IMR-90 (cell line): ENCODE measurements at regions not wholly inside any gene's neighbourhood (a gene's known extent, or its start where the extent isn't known, plus 50 kb on each side); places are given as distances from the start of the nearest gene placed in this dataset.

Experiments used
- ATAC-seq: fragments of 200-7000 bp; cut with Tn5 transposase; 2 replicates; pipeline ENCODE4 v1.9.1; 2020; ENCODE audit warnings: low read depth, mild to moderate bottlenecking, moderate library complexity
- BruUV-seq: library from RNA; stranded (reverse); fragments of 400-500 nt; replicated peaks from 2 replicates; lab custom pipeline; 2021; lab: Mats Ljungman, UMichigan
- CTCF ChIA-PET: fragments of 300-600 bp; formaldehyde crosslinking; extraction: SDS; loops from one replicate; lab custom pipeline; 2021; ENCODE audit warnings: antibody characterized with exemption; lab: Yijun Ruan, JAX
- POLR2A ChIA-PET: fragments of 300-600 bp; sonication (Branson Sonifier 250); formaldehyde crosslinking; loops from one replicate; lab custom pipeline; 2022; ENCODE audit warnings: antibody characterized with exemption; ENCODE audit not compliant: unreplicated experiment; lab: Charles Lee
- DNase-seq: peaks from one replicate; pipeline ENCODE4 v3.0.0; 2013
- H2AFZ ChIP-seq: replicated peaks from 2 replicates; pipeline ENCODE3; 2013; ENCODE audit warnings: low read length, mild to moderate bottlenecking; ENCODE audit not compliant: poor library complexity
- H2AK5ac ChIP-seq: 2 replicates; pipeline ENCODE4 v1.6.1; 2013; ENCODE audit warnings: low read depth, low read length, inconsistent platforms
- H2AK9ac ChIP-seq: replicated peaks from 2 replicates; pipeline ENCODE3; 2013; ENCODE audit warnings: mild to moderate bottlenecking, low read depth, low read length, moderate library complexity; ENCODE audit not compliant: poor library complexity
- H2BK120ac ChIP-seq: 2 replicates; pipeline ENCODE4 v1.6.1; 2013; ENCODE audit warnings: low read depth, low read length, inconsistent platforms
- H2BK15ac ChIP-seq: 3 replicates; pipeline ENCODE4 v1.6.1; 2013; ENCODE audit warnings: low read depth, low read length, inconsistent platforms
- H2BK20ac ChIP-seq: 2 replicates; pipeline ENCODE4 v1.6.1; 2013; ENCODE audit warnings: low read depth, mild to moderate bottlenecking, inconsistent platforms, low read length, moderate library complexity
- H2BK5ac ChIP-seq: 2 replicates; pipeline ENCODE4 v1.6.1; 2013; ENCODE audit warnings: mild to moderate bottlenecking, low read depth, low read length, inconsistent platforms; ENCODE audit not compliant: poor library complexity, severe bottlenecking
- H3K14ac ChIP-seq: replicated peaks from 2 replicates; pipeline ENCODE4 v1.6.1; 2013; ENCODE audit warnings: low read depth, low read length, inconsistent platforms
- H3K18ac ChIP-seq: 2 replicates; pipeline ENCODE4 v1.6.1; 2013; ENCODE audit warnings: low read depth, low read length, control low read depth
- H3K23ac ChIP-seq: 2 replicates; pipeline ENCODE4 v1.6.1; 2013; ENCODE audit warnings: low read depth, low read length, inconsistent platforms
- H3K27ac ChIP-seq: 2 replicates; pipeline ENCODE4 v1.5.1; 2013; ENCODE audit warnings: mild to moderate bottlenecking, control low read depth, low read length; ENCODE audit not compliant: insufficient read depth
- H3K27me3 ChIP-seq: 2 replicates; pipeline ENCODE4 v1.6.1; 2013; ENCODE audit warnings: low read length; ENCODE audit not compliant: control insufficient read depth, insufficient read depth
- H3K36me3 ChIP-seq: 2 replicates; pipeline ENCODE4 v1.6.1; 2013; ENCODE audit warnings: low read length, mixed read lengths; ENCODE audit not compliant: control insufficient read depth, insufficient read depth
- H3K4ac ChIP-seq: 2 replicates; pipeline ENCODE4 v1.6.1; 2013; ENCODE audit warnings: low read depth, low read length, inconsistent platforms
- H3K4me1 ChIP-seq: 2 replicates; pipeline ENCODE4 v1.6.1; 2013; ENCODE audit warnings: low read length, mixed read lengths; ENCODE audit not compliant: control insufficient read depth, insufficient read depth
- H3K4me2 ChIP-seq: 2 replicates; pipeline ENCODE4 v1.6.1; 2013; ENCODE audit warnings: low read depth, mild to moderate bottlenecking, control low read depth, low read length, moderate library complexity
- H3K4me3 ChIP-seq: 2 replicates; pipeline ENCODE4 v1.5.1; 2013; ENCODE audit warnings: low read depth, mild to moderate bottlenecking, control low read depth, low read length, moderate library complexity; ENCODE audit not compliant: insufficient read depth
- H3K56ac ChIP-seq: 2 replicates; pipeline ENCODE4 v1.6.1; 2013; ENCODE audit warnings: low read length, inconsistent platforms; ENCODE audit not compliant: insufficient read depth; ENCODE audit errors: extremely low read depth
- H3K79me1 ChIP-seq, 2 experiments: 2 replicates each; pipeline ENCODE4 v1.6.1; 2013; ENCODE audit warnings: low read length in 2 of 2, inconsistent platforms in 1 of 2, low read depth in 1 of 2
- H3K9ac ChIP-seq: 2 replicates; pipeline ENCODE4 v1.6.1; 2013; ENCODE audit warnings: low read depth, low read length, control low read depth
- H3K9me1 ChIP-seq: 2 replicates; pipeline ENCODE4 v1.6.1; 2013; ENCODE audit warnings: low read length, inconsistent platforms; ENCODE audit not compliant: insufficient read depth
- H3K9me3 ChIP-seq: 2 replicates; pipeline ENCODE4 v1.6.1; 2013; ENCODE audit warnings: low read length; ENCODE audit not compliant: control insufficient read depth, insufficient read depth
- H4K20me1 ChIP-seq: 2 replicates; pipeline ENCODE4 v1.6.1; 2013; ENCODE audit warnings: low read length, inconsistent platforms; ENCODE audit not compliant: insufficient read depth
- H4K5ac ChIP-seq: 2 replicates; pipeline ENCODE4 v1.6.1; 2013; ENCODE audit warnings: mild to moderate bottlenecking, low read depth, low read length, control low read depth
- H4K8ac ChIP-seq, 2 experiments: 2 replicates each; pipeline ENCODE4 v1.6.1; 2013; ENCODE audit warnings: low read depth in 2 of 2, low read length in 2 of 2, control low read depth in 1 of 2, inconsistent platforms in 1 of 2
- H4K91ac ChIP-seq: 2 replicates; pipeline ENCODE4 v1.6.1; 2013; ENCODE audit warnings: low read depth, low read length, inconsistent platforms; ENCODE audit not compliant: insufficient read depth
- CHD1 ChIP-seq: IDR thresholded peaks from 2 replicates; pipeline ENCODE4 v1.6.1; 2012; ENCODE audit warnings: low read depth, low read length, improper control_type of control experiment
- FOS ChIP-seq: fragments of 150-350 bp; IDR thresholded peaks from 2 replicates; pipeline ENCODE4 v1.6.1; 2016; ENCODE audit warnings: low read depth, low read length
- MAFK ChIP-seq: IDR thresholded peaks from 2 replicates; pipeline ENCODE4 v1.6.1; 2012; ENCODE audit warnings: low read depth, low read length, improper control_type of control experiment
- MAZ ChIP-seq: IDR thresholded peaks from 2 replicates; pipeline ENCODE4 v1.6.1; 2012; ENCODE audit warnings: low read depth, mild to moderate bottlenecking, low read length, improper control_type of control experiment, moderate library complexity, borderline replicate concordance
- MXI1 ChIP-seq: IDR thresholded peaks from 2 replicates; pipeline ENCODE4 v1.6.1; 2012; ENCODE audit warnings: low read depth, mild to moderate bottlenecking, low read length, moderate library complexity, borderline replicate concordance
- RFX5 ChIP-seq: IDR thresholded peaks from 2 replicates; pipeline ENCODE4 v1.8.0; 2012; ENCODE audit warnings: low read depth, mild to moderate bottlenecking, low read length, moderate library complexity
- WGBS, 2 experiments: methylation state at CpG; one replicate each; pipeline versions ENCODE4 v1.1.5 to v1.1.7; 2013; ENCODE audit warnings: missing lambda C conversion rate in 2 of 2; ENCODE audit not compliant: insufficient read length in 1 of 2; ENCODE audit errors: extremely low coverage in 2 of 2; 5-methylcytosine and 5-hydroxymethylcytosine counted together
- dilution Hi-C: fragments of 300-500 bp; cut with HindIII; formaldehyde crosslinking; loops from one replicate; pipeline ENCODE4 v1.14.3; 2018; ENCODE audit warnings: low sequenced_read_pairs; ENCODE audit not compliant: unreplicated experiment
- in situ Hi-C: fragments of 300-500 bp; cut with MboI; formaldehyde crosslinking; loops from 3 replicates; pipeline ENCODE4 v1.14.3; 2019; ENCODE audit warnings: low sequenced_read_pairs, inconsistent platforms, mixed read lengths
- intact Hi-C: fragments of 100-400 bp; cut with micrococcal nuclease; formaldehyde crosslinking; loops from 2 replicates; pipeline ENCODE4 v1.10.0; 2022
- TF ChIP-seq, protein P1 (sequence below): fragments of 150-350 bp; IDR thresholded peaks from 2 replicates; pipeline ENCODE4 v1.6.1; 2017; ENCODE audit warnings: mild to moderate bottlenecking, antibody characterized with exemption, low read length, low read depth
- TF ChIP-seq, protein P2 (sequence below): fragments of 150-350 bp; IDR thresholded peaks from 2 replicates; pipeline ENCODE4 v1.6.1; 2016; ENCODE audit warnings: low read depth, mild to moderate bottlenecking, low read length, moderate library complexity, borderline replicate concordance

DNA sequence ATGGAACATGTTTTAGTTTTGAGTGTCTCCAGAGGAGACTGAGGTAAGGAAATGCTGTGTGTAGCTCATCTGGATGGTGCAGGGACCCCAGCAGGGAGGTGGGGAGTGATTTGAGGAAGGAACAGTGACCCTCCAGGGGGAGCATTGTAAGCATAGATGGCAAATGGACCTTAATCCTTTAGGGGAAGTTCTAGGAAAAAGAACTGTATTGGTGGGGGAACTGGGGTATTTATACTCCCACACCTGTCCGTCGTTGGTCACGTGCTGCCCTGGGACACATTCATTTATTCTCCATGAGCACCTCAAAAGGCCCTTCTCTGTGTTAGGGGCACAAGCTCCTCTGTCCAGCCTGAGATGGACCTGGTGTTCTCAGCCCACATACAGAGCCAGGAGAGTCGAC, 233.9 kb upstream of the HDAC4 start:
- dilution Hi-C loops (no loop called here), intact Hi-C loops (no loop called here), in situ Hi-C loops (no loop called here)
- Histone ChIP-seq H3K27ac (no peak overlapping the region), H3K4me1 (no peaks in the 10 kb centered on the region), H3K9ac (no peak overlapping the region), H2AK5ac (no peak overlapping the region), H3K9me3 (peaks cover 14% of the 10 kb centered on the region), H3K79me1 (no peaks in the 10 kb centered on the region), H3K14ac (no peak overlapping the region), H4K8ac (no peak overlapping the region), H4K20me1 (no peaks in the 10 kb centered on the region), H3K4me3 (no peak overlapping the region), H3K56ac (no peak overlapping the region), H2BK120ac (no peak overlapping the region), H4K5ac (no peak overlapping the region), H3K27me3 (no peaks in the 10 kb centered on the region), H2AFZ (no peak overlapping the region), H3K4me2 (no peak overlapping the region), H2BK20ac (no peak overlapping the region), H2AK9ac (no peak overlapping the region), H3K9me1 (no peaks in the 10 kb centered on the region), H2BK5ac (no peak overlapping the region), H3K23ac (no peak overlapping the region), H3K36me3 (no peaks in the 10 kb centered on the region), H3K4ac (no peak overlapping the region), H2BK15ac (no peak overlapping the region), H3K18ac (no peak overlapping the region), H4K91ac (no peak overlapping the region)
- ATAC-seq (no peak), DNase-seq (no peak)
- no CpG with 5 or more reads among the region's 4 CpGs for WGBS, 2 experiments
- no TSS peak for BruUV-seq
- ChIA-PET POLR2A (no interaction called here), CTCF (no interaction called here)
- TF ChIP-seq, protein P1, sequence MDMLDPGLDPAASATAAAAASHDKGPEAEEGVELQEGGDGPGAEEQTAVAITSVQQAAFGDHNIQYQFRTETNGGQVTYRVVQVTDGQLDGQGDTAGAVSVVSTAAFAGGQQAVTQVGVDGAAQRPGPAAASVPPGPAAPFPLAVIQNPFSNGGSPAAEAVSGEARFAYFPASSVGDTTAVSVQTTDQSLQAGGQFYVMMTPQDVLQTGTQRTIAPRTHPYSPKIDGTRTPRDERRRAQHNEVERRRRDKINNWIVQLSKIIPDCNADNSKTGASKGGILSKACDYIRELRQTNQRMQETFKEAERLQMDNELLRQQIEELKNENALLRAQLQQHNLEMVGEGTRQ: no peak
- no peak for TF ChIP-seq FOS
- TF ChIP-seq MXI1: no peak
- TF ChIP-seq MAFK: no peak
- TF ChIP-seq, protein P2, sequence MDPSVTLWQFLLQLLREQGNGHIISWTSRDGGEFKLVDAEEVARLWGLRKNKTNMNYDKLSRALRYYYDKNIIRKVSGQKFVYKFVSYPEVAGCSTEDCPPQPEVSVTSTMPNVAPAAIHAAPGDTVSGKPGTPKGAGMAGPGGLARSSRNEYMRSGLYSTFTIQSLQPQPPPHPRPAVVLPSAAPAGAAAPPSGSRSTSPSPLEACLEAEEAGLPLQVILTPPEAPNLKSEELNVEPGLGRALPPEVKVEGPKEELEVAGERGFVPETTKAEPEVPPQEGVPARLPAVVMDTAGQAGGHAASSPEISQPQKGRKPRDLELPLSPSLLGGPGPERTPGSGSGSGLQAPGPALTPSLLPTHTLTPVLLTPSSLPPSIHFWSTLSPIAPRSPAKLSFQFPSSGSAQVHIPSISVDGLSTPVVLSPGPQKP: no peak
- TF ChIP-seq MAZ: no peak
- no peak for TF ChIP-seq CHD1
- no peak for TF ChIP-seq RFX5
